Right ventricle myocardium superior (tissue), 1 donor: ENCODE measurements at regions not wholly inside any gene's neighbourhood (a gene's known extent, or its start where the extent isn't known, plus 50 kb on each side); places are given as distances from the start of the nearest gene placed in this dataset.
"Not testable (repeated sequence)": the region's sequence is repeated elsewhere in the genome, so short reads cannot be mapped to it uniquely, and the experiment has no call there.

ENCODE experiments used
- ATAC-seq: fragments of 200-7000 bp; cut with Tn5 transposase; one replicate; pipeline ENCODE4 v1.9.1; 2020; ENCODE audit warnings: mild to moderate bottlenecking; ENCODE audit not compliant: poor library complexity
- DNase-seq: peaks from one replicate; pipeline ENCODE4 v3.0.0-alpha.2; 2020
- intact Hi-C: fragments of 100-400 bp; cut with DNase I; formaldehyde crosslinking; loops from one replicate; pipeline ENCODE4 v1.11.2; 2022
- donor health status: DM: no; HTN: yes; CAD: no; lungs with severe emphysema.

DNA sequence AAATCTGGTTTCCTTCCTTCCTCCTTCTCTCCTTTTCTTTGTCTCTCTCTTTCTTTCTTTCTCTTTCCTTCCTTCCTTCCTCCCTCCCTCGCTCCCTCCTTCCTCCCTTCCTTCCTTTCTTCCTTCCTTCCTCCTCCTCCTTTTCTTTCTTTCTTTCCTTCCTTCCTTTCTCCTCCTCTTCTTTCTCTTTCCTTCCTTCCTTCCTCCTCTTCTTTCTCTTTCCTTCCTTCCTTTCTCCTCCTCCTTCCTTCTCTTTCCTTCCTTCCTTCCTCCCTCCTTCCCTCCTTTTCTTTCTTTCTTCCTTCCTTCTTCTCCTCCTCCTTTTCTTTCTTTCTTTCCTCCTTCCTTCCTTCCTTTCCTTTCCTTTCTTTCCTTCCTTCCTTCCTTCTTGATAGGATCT is 61.2 kb downstream of the VIP start:
- DNase-seq (no peak), ATAC-seq (no peak)
- intact Hi-C loops = no loop called here

DNA sequence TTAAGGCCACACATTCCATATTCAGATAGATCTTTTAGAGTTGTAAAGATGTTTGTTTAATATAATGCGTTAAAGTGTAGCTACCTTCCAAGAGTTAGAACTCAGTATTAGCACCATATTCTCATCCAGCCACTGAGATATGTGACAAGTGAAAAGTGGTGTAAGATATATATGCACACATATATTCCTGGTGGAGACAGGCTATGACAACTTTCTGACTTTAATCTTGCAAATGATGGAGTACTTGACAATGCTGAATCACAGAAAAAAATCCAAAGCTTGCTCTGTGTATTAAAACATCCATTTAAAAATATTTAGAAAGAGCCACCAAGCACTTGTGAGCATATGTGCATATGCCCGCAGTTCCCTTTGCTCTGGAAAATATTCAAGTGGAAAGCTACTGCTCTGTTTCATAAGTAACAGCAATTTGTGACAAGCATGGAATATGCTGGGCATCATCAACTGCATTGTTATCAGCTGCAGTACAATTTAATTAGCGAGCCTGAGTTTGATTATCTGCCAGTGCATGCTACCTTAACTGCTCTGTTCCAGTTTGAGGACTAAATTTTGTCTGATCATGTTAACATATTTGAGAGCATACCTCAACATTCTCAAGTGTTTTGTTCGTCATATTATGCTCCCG is 64.8 kb downstream of the VIP start:
- ATAC-seq = no peak
- DNase-seq = no peak
- intact Hi-C loops = no loop called here

- intact Hi-C loops = no loop called here
- DNase-seq = no peak
- no peak for ATAC-seq
Observed at GRCh38 chr6:152816055-152816454, 65.5 kb downstream of the VIP start.

GRCh38 chr6:152821525-152821924 is 70.9 kb downstream of the VIP start:
- no peak for DNase-seq
- ATAC-seq = no peak
- intact Hi-C loops = no loop called here

GRCh38 chr6:152824666-152825065 is 74.1 kb downstream of the VIP start:
- intact Hi-C loops = no loop called here
- DNase-seq (no peak), ATAC-seq (no peak)

DNA sequence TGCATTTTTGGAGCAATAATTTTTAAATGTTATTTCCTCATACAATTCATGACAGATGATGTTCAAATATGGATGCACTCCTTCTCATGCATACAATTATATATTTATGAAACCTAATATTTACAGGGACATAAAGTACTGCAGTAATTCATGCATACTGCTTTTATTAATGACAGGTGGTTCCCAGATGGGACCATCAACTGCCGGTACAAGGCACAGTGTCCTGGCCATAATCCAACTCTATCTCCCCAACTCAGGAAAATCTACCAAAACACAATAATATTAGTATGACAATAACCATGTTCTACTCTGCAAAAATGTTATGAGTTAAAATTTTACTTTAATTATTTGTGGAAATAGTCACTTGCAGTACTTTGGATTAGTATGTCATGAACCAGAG is 77.8 kb downstream of the VIP start:
- DNase-seq (no peak), ATAC-seq (no peak)
- intact Hi-C loops = no loop called here

DNA sequence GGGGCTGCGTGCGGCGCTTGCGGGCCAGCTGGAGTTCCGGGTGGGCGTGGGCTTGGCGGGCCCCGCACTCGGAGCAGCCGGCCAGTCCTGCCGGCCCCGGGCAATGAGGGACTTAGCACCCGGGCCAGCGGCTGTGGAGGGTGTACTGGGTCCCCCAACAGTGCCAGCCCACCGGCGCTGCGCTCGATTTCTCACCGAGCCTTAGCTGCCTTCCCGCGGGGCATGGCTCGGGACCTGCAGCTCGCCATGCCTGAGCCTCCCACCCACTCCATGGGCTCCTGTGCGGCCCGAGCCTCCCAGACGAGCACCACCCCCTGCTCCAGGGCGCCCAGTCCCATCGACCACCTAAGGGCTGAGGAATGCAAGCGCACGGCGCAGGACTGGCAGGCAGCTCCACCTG is 83.8 kb downstream of the VIP start:
- DNase-seq, ATAC-seq, intact Hi-C loops: not testable (repeated sequence)

- DNase-seq (no peak), ATAC-seq (no peak)
- intact Hi-C loops = no loop called here
Observed at GRCh38 chr6:152836523-152836922, 85.9 kb downstream of the VIP start.

GRCh38 chr6:152845421-152845820 is 94.8 kb downstream of the VIP start:
- ATAC-seq = no peak

DNA sequence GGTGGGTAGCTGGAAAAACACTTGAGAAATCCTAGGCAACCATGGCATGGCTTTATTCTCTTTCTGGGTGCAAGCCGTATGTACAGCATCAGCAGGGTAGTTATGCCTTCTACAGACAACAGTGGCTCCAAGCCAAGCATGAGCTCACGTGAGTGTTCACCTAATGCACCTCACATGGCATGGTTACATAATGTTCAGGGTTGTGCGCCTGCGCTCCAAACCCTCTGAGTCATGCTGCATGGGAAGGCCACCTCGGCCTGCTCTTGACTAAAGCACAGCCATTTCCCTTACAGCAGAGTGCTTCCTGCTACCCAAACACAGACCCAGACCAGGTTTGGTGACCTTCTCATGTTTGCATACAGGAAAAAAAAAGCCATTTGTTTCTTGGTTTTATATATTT is 96.2 kb downstream of the VIP start:
- DNase-seq (no peak), ATAC-seq (no peak)
- intact Hi-C loops = no loop called here

More at GRCh38 chr6:152845421-152845820, 94.8 kb downstream of the VIP start:
- no peak for DNase-seq
- intact Hi-C loops = no loop called here

DNA sequence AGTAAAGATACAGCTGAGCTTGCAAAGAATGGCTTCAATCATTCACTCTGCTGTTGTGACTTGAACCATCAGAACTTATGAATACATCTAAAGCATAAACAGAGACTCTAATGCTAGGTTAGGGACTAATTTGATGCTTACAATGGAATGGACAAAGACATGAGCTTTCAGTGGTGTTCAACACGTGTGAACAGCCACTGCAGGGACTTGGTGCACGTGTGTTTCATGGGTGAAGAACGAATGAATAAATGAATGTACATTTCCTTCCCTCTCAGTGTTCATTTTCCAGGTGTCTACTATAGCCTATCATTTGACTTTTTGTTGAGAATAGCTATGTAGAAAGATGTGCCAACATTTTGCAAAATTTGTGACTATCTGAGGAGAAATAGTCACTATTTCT is 98.3 kb downstream of the VIP start:
- DNase-seq (no peak), ATAC-seq (no peak)
- intact Hi-C loops = no loop called here

DNA sequence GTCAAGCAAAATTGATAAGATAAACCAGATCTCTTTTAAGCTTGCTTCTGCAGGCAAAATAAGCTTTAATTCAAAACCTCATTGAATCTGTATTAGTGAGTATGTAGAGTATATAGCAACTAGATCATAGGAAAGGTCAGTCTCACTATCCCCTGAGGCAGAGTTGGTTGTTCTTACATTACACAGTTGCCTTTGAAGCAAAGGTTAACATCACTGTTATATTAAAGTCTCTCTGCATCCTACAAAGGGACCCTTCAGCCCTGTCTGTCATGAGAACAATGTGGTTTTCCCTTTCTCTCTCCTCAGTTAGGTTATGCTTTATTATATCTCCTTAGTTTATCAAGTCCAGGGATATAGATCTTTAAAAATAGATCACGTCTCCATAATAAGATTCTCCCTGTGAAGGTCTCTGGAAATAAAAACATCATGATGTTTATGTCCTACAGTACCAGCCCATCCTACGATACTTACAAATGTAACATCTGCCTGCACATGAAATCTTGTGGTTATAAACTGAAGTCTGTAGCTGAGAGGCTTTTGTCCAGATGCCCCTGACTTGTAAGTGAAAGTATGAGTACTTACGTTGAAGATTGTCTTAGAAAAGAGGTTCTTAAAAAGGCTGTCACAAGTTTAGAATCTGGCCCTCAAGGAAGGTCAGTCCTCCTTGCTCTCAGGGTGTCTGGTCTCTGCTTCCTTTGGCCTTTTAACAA is 103.6 kb downstream of the VIP start:
- intact Hi-C loops = no loop called here
- DNase-seq (no peak), ATAC-seq (no peak)

- DNase-seq = no peak
- intact Hi-C loops = no loop called here
- ATAC-seq = no peak
Observed at GRCh38 chr6:152858141-152858540, 107.5 kb downstream of the VIP start.

DNA sequence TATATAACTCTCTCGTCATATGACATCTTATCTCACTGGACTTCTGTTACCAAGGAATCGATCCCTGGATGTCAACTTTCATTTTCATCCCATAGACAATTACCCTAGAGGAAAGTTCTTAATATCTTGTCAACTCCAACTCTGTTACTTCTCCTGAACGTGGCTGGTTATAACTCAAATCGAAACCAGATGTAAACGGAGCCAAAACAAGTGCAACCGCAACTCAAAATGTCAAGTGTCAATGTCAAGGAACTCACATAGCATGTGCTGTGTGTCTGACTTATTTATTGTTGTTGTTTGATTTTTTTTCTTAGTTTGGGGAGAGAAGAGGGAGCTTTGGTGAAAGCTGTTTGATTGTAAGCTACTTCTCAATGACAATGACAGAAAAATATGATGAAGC is 108.6 kb downstream of the VIP start:
- intact Hi-C loops = no loop called here
- no peak for ATAC-seq

DNA sequence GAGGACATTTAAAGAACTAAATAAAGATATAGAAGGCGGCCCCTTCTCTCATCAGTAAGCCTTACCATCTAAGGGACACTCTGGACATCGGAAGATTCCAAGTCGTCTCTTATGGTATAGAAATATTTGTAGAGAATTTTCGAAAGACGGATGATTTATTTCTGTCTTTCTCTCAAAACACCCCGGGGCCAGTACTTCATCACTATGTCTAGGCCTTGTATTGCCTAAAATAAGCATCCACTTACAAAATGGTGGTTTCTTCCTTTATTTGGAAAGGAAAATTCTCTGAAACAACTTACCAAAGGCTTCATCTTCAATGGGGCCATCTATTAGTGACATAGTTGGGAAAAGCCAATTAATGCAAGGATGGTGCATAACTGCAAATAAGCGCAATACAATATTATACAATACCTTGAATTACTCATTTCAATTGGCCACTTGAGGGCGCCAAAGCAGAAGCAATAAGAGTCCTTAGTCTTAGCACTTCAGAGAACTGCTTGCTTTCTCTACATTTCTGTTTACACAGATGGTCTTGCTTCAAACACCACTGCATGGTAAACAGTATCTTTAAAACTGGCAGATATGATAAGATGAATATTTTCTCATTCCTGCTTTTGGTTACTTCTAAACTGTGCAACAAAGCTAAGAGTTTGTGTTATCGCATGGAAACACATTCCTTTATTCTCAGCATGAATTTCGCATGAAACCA is 113.2 kb downstream of the VIP start:
- DNase-seq = no peak
- intact Hi-C loops = loop anchor here (1.0 to 10.0 kb wide), 2 partner anchors 85 to 161 kb away; no protein-coding TSS in a partner anchor
- ATAC-seq = peak; percentile 87

More for the DNA sequence above, 108.6 kb downstream of the VIP start:
- DNase-seq = no peak

DNA sequence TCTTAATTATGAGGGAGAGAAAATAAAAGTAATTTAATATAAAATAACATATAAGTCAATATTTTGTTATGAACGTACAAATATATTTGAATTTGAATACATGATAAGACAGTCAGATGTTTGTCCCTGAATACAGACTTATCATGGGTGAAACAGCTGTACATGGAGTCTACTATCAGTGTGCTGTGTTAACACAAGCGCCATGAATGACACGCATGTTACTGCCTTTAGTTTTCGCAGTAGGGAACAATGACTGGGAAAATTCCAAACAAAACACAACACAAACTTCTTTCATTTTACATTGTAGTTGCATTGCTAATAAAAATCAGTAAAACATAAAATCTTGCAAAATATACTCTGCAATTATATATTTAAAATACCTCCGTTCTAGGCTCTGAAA is 108.6 kb downstream of the FBXO5 start:
- ATAC-seq (no peak), DNase-seq (no peak)
- intact Hi-C loops = no loop called here

- DNase-seq (no peak), ATAC-seq (no peak)
- intact Hi-C loops = no loop called here
Observed at GRCh38 chr6:152874846-152875568, 107.8 kb downstream of the FBXO5 start.

GRCh38 chr6:152879681-152880080 is 103.2 kb downstream of the FBXO5 start:
- intact Hi-C loops = no loop called here
- no peak for DNase-seq
- ATAC-seq = no peak

- ATAC-seq = no peak
- no peak for DNase-seq
- intact Hi-C loops = no loop called here
Observed at GRCh38 chr6:152893187-152893586, 89.7 kb downstream of the FBXO5 start.
